ENCODE measurements at regions not wholly inside any gene's neighbourhood (a gene's known extent, or its start where the extent isn't known, plus 50 kb on each side); places are given as distances from the start of the nearest gene placed in this dataset.

DNA sequence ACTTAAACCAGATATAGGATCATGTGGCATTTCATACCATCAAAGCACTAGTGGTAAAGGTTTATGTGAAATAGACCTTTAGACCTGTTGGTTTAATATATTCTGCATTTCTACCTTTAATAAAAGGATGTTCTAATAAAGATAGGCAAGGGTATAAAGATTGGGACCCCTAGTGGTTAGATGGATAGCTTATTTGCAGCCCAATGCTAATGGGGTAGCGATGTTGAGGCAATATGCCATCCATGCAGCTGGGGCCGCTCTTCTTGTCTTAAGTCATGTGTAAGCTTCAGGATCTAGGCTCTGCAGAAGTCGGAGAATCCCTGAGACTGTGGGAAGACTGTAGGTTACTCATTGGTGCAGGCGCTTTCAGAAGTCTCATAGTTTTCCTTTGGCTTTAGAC is 114.9 kb downstream of the ICOS start:
- no peaks in the 10 kb centered on the region for H3K9me3 ChIP-seq
- H3K27ac ChIP-seq (replicated peaks in 1 of 4) = no peak overlapping the region
- intact Hi-C loops (cut with DNase I) = no loop called here
- H3K4me1 ChIP-seq = no peaks in the 10 kb centered on the region
- TF ChIP-seq POLR2AphosphoS5 (IDR thresholded peaks at IDR 0.05) (no peak), EP300 (IDR thresholded peaks at IDR 0.05) (no peak), POLR2A (IDR thresholded peaks at IDR 0.05; ENCODE audit: low read depth) (no peak)
- TF ChIP-seq, protein P1, sequence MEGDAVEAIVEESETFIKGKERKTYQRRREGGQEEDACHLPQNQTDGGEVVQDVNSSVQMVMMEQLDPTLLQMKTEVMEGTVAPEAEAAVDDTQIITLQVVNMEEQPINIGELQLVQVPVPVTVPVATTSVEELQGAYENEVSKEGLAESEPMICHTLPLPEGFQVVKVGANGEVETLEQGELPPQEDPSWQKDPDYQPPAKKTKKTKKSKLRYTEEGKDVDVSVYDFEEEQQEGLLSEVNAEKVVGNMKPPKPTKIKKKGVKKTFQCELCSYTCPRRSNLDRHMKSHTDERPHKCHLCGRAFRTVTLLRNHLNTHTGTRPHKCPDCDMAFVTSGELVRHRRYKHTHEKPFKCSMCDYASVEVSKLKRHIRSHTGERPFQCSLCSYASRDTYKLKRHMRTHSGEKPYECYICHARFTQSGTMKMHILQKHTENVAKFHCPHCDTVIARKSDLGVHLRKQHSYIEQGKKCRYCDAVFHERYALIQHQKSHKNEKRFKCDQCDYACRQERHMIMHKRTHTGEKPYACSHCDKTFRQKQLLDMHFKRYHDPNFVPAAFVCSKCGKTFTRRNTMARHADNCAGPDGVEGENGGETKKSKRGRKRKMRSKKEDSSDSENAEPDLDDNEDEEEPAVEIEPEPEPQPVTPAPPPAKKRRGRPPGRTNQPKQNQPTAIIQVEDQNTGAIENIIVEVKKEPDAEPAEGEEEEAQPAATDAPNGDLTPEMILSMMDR (IDR thresholded peaks at IDR 0.05) = no peak
- H3K27me3 ChIP-seq = no peaks in the 10 kb centered on the region
- no peaks in the 10 kb centered on the region for H3K36me3 ChIP-seq
- DNase-seq (ENCODE audit: extremely low spot score) = no peak
- no peak overlapping the region for H3K4me3 ChIP-seq
- 96% methylated on average over 4 of the region's 4 CpGs for WGBS

DNA sequence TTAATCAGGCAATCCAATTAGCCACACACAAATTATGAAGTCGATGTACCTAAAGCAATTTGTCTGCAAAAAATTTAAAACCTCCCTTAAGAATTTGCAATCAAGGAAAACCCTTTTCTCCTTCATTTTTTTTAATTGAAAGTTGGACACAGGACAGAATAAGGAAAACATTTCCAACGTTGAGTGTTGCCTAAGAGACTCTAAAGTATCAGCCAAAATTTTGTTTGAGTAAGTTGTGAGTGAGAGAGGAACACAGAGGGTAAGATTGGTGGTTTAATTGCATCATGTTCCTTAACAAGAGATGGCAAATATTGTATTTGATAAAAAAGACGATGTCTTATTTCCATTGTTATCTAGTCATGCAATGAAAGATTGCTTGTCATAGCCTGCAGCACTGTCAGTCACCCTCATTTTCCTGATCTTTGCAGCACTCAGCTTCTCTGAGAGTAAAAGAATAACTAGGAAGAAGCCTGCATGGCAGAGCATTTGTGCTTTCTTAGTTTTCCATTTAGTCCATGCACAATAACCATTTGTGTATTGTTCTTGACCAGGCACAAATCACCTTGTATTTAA is 115.5 kb downstream of the ICOS start:
- Histone ChIP-seq H3K9me3 (no peaks in the 10 kb centered on the region), H3K4me1 (no peaks in the 10 kb centered on the region), H3K36me3 (no peaks in the 10 kb centered on the region), H3K27ac (replicated peaks in 1 of 4) (no peak overlapping the region), H3K27me3 (no peaks in the 10 kb centered on the region), H3K4me3 (no peak overlapping the region)
- intact Hi-C loops (cut with DNase I) = no loop called here
- WGBS = 41% methylated on average over 3 of the region's 3 CpGs
- DNase-seq (ENCODE audit: extremely low spot score) = no peak
- no peak for TF ChIP-seq POLR2A (IDR thresholded peaks at IDR 0.05; ENCODE audit: low read depth)
- TF ChIP-seq, protein P1 (IDR thresholded peaks at IDR 0.05) = no peak
- no peak for TF ChIP-seq EP300 (IDR thresholded peaks at IDR 0.05)
- no peak for TF ChIP-seq POLR2AphosphoS5 (IDR thresholded peaks at IDR 0.05)

DNA sequence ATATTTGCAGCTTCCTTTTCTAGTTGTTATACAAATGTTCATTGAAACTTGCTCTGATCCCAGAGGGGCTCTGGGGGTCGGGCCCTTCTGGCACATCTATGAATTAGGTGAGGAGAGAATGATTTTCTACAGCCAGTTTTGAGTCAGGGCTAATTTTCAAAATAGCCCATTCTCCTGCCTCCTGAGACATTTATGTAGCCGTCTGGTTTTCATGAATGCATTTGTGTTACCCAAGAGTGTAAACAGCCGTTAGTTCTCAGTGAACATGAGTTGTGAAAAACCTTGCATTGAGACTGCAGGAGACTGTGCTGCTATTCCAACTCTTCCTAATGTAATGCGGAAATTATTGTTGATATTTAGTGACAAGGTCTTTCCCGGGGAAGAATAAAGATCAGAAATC is 122.5 kb downstream of the ICOS start:
- no peak overlapping the region for H3K27ac ChIP-seq (replicated peaks in 1 of 4)
- no peak overlapping the region for H3K4me3 ChIP-seq
- TF ChIP-seq EP300 (IDR thresholded peaks at IDR 0.05) = no peak
- no peak for TF ChIP-seq POLR2AphosphoS5 (IDR thresholded peaks at IDR 0.05)
- TF ChIP-seq, protein P1 (IDR thresholded peaks at IDR 0.05) = no peak
- no peak for TF ChIP-seq POLR2A (IDR thresholded peaks at IDR 0.05; ENCODE audit: low read depth)
- no peaks in the 10 kb centered on the region for H3K4me1 ChIP-seq
- no peaks in the 10 kb centered on the region for H3K27me3 ChIP-seq
- WGBS = 70% methylated on average over 5 of the region's 5 CpGs
- H3K9me3 ChIP-seq = no peaks in the 10 kb centered on the region
- H3K36me3 ChIP-seq = no peaks in the 10 kb centered on the region
- intact Hi-C loops (cut with DNase I) = no loop called here
- no peak for DNase-seq (ENCODE audit: extremely low spot score)

DNA sequence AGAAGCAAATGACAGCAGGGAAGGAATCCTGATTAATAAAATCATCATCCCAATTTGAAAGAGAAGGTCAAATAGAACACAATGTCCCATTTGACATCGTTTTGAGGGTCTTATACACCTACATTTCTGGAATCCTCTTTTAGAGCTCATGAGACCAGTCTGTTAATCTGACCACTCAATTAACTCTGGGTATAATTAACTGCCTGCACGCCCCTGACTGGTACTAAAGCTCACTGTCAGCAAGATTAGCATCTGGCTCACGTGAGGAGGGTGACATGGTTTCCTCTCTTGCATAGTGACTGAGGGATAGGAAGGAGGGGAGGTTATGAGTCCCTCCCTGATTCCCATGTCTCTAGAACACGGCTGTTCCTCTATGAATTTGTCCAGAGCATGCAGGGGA is 124.3 kb downstream of the ICOS start:
- TF ChIP-seq EP300 (IDR thresholded peaks at IDR 0.05) = no peak
- TF ChIP-seq POLR2A (IDR thresholded peaks at IDR 0.05; ENCODE audit: low read depth) = no peak
- TF ChIP-seq POLR2AphosphoS5 (IDR thresholded peaks at IDR 0.05) = no peak
- TF ChIP-seq, protein P1 (IDR thresholded peaks at IDR 0.05) = no peak
- 73% methylated on average over 4 of the region's 4 CpGs for whole genome bisulfite sequencing
- intact Hi-C loops (cut with DNase I) = no loop called here

DNA sequence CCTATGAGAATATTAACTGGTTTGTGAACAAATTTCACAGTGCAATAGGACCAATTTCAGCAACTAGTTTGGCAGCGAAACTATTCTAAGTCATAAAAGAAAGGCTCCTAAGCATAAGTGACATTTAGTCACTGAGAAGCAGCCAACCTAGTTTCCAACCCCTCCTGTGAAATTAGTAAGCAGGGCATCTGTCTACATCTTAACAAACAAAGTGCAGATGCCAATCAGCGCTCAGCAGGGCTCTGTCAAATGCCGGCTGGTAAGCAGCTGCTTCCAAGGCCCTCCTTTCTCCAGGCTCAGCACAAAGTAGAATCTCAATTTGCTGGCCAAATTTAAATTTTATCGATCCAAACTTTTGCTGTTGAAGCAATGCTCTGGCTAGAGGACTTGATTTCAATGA is 124.7 kb downstream of the ICOS start:
- DNase-seq (ENCODE audit: extremely low spot score) = no peak
- WGBS = 95% methylated on average over 4 of the region's 4 CpGs
- intact Hi-C loops (cut with DNase I) = no loop called here

More for the DNA sequence above, 124.3 kb downstream of the ICOS start:
- Histone ChIP-seq H3K27me3 (no peaks in the 10 kb centered on the region), H3K9me3 (no peaks in the 10 kb centered on the region), H3K4me1 (no peaks in the 10 kb centered on the region), H3K36me3 (no peaks in the 10 kb centered on the region), H3K27ac (replicated peaks in 1 of 4) (no peak overlapping the region), H3K4me3 (no peak overlapping the region)
- no peak for DNase-seq (ENCODE audit: extremely low spot score)

More for the DNA sequence above, 124.7 kb downstream of the ICOS start:
- no peak overlapping the region for H3K27ac ChIP-seq (replicated peaks in 1 of 4)
- H3K4me3 ChIP-seq = no peak overlapping the region
- TF ChIP-seq, protein P1 (IDR thresholded peaks at IDR 0.05) = no peak
- no peak for TF ChIP-seq POLR2AphosphoS5 (IDR thresholded peaks at IDR 0.05)
- TF ChIP-seq EP300 (IDR thresholded peaks at IDR 0.05) = no peak
- no peak for TF ChIP-seq POLR2A (IDR thresholded peaks at IDR 0.05; ENCODE audit: low read depth)
- no peaks in the 10 kb centered on the region for H3K4me1 ChIP-seq
- H3K27me3 ChIP-seq = no peaks in the 10 kb centered on the region
- H3K36me3 ChIP-seq = no peaks in the 10 kb centered on the region
- H3K9me3 ChIP-seq = no peaks in the 10 kb centered on the region

Measured in esophagus muscularis mucosa (tissue), 4 donors.